Type B pancreatic cell (in vitro differentiated cells): ENCODE measurements at regions not wholly inside any gene's neighbourhood (a gene's known extent, or its start where the extent isn't known, plus 50 kb on each side); places are given as distances from the start of the nearest gene placed in this dataset.
"Not testable (repeated sequence)": the region's sequence is repeated elsewhere in the genome, so short reads cannot be mapped to it uniquely, and the experiment has no call there.

Experiments
- DNase-seq: peaks from one replicate; pipeline ENCODE4 v3.0.0; 2021; ENCODE audit warnings: mixed read lengths; ENCODE audit not compliant: unreplicated experiment; ENCODE audit errors: extremely low spot score
- H3K27ac Mint-ChIP-seq: 2 replicates; pipeline ENCODE4 v1.8.0; 2021; ENCODE audit warnings: mild to moderate bottlenecking, mixed read lengths
- H3K27me3 Mint-ChIP-seq: 2 replicates; pipeline ENCODE4 v1.8.0; 2021; ENCODE audit warnings: mixed read lengths
- H3K36me3 Mint-ChIP-seq: 2 replicates; pipeline ENCODE4 v1.8.0; 2021; ENCODE audit warnings: mixed read lengths
- H3K4me1 Mint-ChIP-seq: one replicate; pipeline ENCODE4 v1.8.0; 2021; ENCODE audit warnings: mixed read lengths; ENCODE audit not compliant: unreplicated experiment
- H3K4me3 Mint-ChIP-seq: 2 replicates; pipeline ENCODE4 v1.8.0; 2021; ENCODE audit warnings: mild to moderate bottlenecking, mixed read lengths
- H3K9me3 Mint-ChIP-seq: 2 replicates; pipeline ENCODE4 v1.8.0; 2021; ENCODE audit warnings: mixed read lengths
- CTCF ChIP-seq: fragments of 200-600 bp; sonication (generic); conservative IDR thresholded peaks from 2 replicates; pipeline ENCODE4 v1.5.0; 2021; ENCODE audit warnings: antibody characterized with exemption, mild to moderate bottlenecking

- no peaks in the 10 kb centered on the region for H3K36me3 Mint-ChIP-seq
- peaks cover 3% of the 10 kb centered on the region for H3K27me3 Mint-ChIP-seq
- DNase-seq: no peak
- H3K27ac Mint-ChIP-seq: no peak overlapping the region
- peaks cover 1% of the 10 kb centered on the region for H3K4me1 Mint-ChIP-seq
- no peak for TF ChIP-seq CTCF
- H3K9me3 Mint-ChIP-seq: no peaks in the 10 kb centered on the region
- no peak overlapping the region for H3K4me3 Mint-ChIP-seq
These were observed 59.7 kb upstream of the CACHD1 start for GRCh38 chr1:64410217-64410616.

GRCh38 chr1:64414855-64415546 is 54.9 kb upstream of the CACHD1 start:
- not testable (repeated sequence) for H3K4me3 Mint-ChIP-seq, H3K4me1 Mint-ChIP-seq, H3K27ac Mint-ChIP-seq, H3K36me3 Mint-ChIP-seq, H3K27me3 Mint-ChIP-seq, DNase-seq, H3K9me3 Mint-ChIP-seq

GRCh38 chr1:64417803-64418202 is 52.1 kb upstream of the CACHD1 start:
- no peak for DNase-seq
- no peak overlapping the region for H3K4me3 Mint-ChIP-seq
- no peaks in the 10 kb centered on the region for H3K4me1 Mint-ChIP-seq
- H3K27ac Mint-ChIP-seq: no peak overlapping the region
- H3K9me3 Mint-ChIP-seq: no peaks in the 10 kb centered on the region
- no peak for TF ChIP-seq CTCF
- H3K27me3 Mint-ChIP-seq: no peaks in the 10 kb centered on the region
- no peaks in the 10 kb centered on the region for H3K36me3 Mint-ChIP-seq
